ENCODE measurements at regions not wholly inside any gene's neighbourhood (a gene's known extent, or its start where the extent isn't known, plus 50 kb on each side); places are given as distances from the start of the nearest gene placed in this dataset.

- TF ChIP-seq, protein P1, sequence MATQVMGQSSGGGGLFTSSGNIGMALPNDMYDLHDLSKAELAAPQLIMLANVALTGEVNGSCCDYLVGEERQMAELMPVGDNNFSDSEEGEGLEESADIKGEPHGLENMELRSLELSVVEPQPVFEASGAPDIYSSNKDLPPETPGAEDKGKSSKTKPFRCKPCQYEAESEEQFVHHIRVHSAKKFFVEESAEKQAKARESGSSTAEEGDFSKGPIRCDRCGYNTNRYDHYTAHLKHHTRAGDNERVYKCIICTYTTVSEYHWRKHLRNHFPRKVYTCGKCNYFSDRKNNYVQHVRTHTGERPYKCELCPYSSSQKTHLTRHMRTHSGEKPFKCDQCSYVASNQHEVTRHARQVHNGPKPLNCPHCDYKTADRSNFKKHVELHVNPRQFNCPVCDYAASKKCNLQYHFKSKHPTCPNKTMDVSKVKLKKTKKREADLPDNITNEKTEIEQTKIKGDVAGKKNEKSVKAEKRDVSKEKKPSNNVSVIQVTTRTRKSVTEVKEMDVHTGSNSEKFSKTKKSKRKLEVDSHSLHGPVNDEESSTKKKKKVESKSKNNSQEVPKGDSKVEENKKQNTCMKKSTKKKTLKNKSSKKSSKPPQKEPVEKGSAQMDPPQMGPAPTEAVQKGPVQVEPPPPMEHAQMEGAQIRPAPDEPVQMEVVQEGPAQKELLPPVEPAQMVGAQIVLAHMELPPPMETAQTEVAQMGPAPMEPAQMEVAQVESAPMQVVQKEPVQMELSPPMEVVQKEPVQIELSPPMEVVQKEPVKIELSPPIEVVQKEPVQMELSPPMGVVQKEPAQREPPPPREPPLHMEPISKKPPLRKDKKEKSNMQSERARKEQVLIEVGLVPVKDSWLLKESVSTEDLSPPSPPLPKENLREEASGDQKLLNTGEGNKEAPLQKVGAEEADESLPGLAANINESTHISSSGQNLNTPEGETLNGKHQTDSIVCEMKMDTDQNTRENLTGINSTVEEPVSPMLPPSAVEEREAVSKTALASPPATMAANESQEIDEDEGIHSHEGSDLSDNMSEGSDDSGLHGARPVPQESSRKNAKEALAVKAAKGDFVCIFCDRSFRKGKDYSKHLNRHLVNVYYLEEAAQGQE (IDR thresholded peaks at IDR 0.05; ENCODE audit: unreplicated experiment) = no peak
- ATAC-seq = no peak
These were observed 144.9 kb downstream of the CHIC2 start for GRCh38 chr4:53919535-53919934.

GRCh38 chr4:53917729-53918128 lies 146.7 kb downstream of the CHIC2 start:
- no peaks in the 10 kb centered on the region for H3K36me3 Mint-ChIP-seq (ENCODE audit: low read depth)
- no peak for TF ChIP-seq ZNF331 (CRISPR knock-in tag; IDR thresholded peaks at IDR 0.05; ENCODE audit: low read depth)
- TF ChIP-seq, protein P2, sequence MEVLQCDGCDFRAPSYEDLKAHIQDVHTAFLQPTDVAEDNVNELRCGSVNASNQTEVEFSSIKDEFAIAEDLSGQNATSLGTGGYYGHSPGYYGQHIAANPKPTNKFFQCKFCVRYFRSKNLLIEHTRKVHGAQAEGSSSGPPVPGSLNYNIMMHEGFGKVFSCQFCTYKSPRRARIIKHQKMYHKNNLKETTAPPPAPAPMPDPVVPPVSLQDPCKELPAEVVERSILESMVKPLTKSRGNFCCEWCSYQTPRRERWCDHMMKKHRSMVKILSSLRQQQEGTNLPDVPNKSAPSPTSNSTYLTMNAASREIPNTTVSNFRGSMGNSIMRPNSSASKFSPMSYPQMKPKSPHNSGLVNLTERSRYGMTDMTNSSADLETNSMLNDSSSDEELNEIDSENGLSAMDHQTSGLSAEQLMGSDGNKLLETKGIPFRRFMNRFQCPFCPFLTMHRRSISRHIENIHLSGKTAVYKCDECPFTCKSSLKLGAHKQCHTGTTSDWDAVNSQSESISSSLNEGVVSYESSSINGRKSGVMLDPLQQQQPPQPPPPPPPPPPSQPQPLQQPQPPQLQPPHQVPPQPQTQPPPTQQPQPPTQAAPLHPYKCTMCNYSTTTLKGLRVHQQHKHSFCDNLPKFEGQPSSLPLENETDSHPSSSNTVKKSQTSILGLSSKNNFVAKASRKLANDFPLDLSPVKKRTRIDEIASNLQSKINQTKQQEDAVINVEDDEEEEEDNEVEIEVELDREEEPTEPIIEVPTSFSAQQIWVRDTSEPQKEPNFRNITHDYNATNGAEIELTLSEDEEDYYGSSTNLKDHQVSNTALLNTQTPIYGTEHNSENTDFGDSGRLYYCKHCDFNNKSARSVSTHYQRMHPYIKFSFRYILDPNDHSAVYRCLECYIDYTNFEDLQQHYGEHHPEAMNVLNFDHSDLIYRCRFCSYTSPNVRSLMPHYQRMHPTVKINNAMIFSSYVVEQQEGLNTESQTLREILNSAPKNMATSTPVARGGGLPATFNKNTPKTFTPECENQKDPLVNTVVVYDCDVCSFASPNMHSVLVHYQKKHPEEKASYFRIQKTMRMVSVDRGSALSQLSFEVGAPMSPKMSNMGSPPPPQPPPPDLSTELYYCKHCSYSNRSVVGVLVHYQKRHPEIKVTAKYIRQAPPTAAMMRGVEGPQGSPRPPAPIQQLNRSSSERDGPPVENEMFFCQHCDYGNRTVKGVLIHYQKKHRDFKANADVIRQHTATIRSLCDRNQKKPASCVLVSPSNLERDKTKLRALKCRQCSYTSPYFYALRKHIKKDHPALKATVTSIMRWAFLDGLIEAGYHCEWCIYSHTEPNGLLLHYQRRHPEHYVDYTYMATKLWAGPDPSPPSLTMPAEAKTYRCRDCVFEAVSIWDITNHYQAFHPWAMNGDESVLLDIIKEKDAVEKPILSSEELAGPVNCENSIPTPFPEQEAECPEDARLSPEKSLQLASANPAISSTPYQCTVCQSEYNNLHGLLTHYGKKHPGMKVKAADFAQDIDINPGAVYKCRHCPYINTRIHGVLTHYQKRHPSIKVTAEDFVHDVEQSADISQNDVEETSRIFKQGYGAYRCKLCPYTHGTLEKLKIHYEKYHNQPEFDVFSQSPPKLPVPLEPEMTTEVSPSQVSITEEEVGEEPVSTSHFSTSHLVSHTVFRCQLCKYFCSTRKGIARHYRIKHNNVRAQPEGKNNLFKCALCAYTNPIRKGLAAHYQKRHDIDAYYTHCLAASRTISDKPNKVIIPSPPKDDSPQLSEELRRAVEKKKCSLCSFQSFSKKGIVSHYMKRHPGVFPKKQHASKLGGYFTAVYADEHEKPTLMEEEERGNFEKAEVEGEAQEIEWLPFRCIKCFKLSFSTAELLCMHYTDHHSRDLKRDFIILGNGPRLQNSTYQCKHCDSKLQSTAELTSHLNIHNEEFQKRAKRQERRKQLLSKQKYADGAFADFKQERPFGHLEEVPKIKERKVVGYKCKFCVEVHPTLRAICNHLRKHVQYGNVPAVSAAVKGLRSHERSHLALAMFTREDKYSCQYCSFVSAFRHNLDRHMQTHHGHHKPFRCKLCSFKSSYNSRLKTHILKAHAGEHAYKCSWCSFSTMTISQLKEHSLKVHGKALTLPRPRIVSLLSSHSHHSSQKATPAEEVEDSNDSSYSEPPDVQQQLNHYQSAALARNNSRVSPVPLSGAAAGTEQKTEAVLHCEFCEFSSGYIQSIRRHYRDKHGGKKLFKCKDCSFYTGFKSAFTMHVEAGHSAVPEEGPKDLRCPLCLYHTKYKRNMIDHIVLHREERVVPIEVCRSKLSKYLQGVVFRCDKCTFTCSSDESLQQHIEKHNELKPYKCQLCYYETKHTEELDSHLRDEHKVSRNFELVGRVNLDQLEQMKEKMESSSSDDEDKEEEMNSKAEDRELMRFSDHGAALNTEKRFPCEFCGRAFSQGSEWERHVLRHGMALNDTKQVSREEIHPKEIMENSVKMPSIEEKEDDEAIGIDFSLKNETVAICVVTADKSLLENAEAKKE (CRISPR knock-in tag; IDR thresholded peaks at IDR 0.05) = no peak
- TF ChIP-seq STAT1 (IDR thresholded peaks at IDR 0.05; ENCODE audit: unreplicated experiment) = no peak
- TF ChIP-seq JUNB (IDR thresholded peaks at IDR 0.05; ENCODE audit: unreplicated experiment) = no peak
- Histone ChIP-seq H3K27ac (ENCODE audit: low read depth) (no peak overlapping the region), H3K4me1 (ENCODE audit: insufficient read depth) (no peaks in the 10 kb centered on the region), H2AFZ (no peak overlapping the region), H3K79me2 (replicated peaks; ENCODE audit: insufficient read depth) (no peaks in the 10 kb centered on the region), H3K4me2 (no peak overlapping the region), H3F3A (replicated peaks; ENCODE audit: low read depth) (no peaks in the 10 kb centered on the region), H3K4me3 (no peak overlapping the region), H4K20me1 (replicated peaks; ENCODE audit: insufficient read depth) (no peaks in the 10 kb centered on the region), H3K27me3 (ENCODE audit: insufficient read depth) (no peaks in the 10 kb centered on the region), H3K9me2 (ENCODE audit: insufficient read depth) (no peaks in the 10 kb centered on the region), H3K36me3 (ENCODE audit: insufficient read depth) (no peaks in the 10 kb centered on the region)
- no peaks in the 10 kb centered on the region for H3K27me3 Mint-ChIP-seq (ENCODE audit: insufficient read depth, low read depth, poor library complexity)
- peaks cover 9% of the 10 kb centered on the region; the same call in 2 of the 3 replicates for H3K4me1 Mint-ChIP-seq
- DNase-seq (ENCODE audit: low spot score) = no peak
- ATAC-seq = no peak
- H3K27ac Mint-ChIP-seq = no peak overlapping the region
- H3K4me3 Mint-ChIP-seq = no peak overlapping the region
- H3K9me3 Mint-ChIP-seq = peaks cover 3% of the 10 kb centered on the region

More at GRCh38 chr4:53919535-53919934, 144.9 kb downstream of the CHIC2 start:
- Histone ChIP-seq H2AFZ (no peak overlapping the region), H3K4me2 (no peak overlapping the region), H3K4me3 (no peak overlapping the region), H3K27ac (ENCODE audit: low read depth) (no peak overlapping the region), H4K20me1 (replicated peaks; ENCODE audit: insufficient read depth) (no peaks in the 10 kb centered on the region), H3K9me2 (ENCODE audit: insufficient read depth) (no peaks in the 10 kb centered on the region), H3F3A (replicated peaks; ENCODE audit: low read depth) (no peaks in the 10 kb centered on the region), H3K4me1 (ENCODE audit: insufficient read depth) (0 out of 2 replicates have a peak, but pooled peaks cover 8% of the 10 kb centered on the region), H3K27me3 (ENCODE audit: insufficient read depth) (no peaks in the 10 kb centered on the region), H3K79me2 (replicated peaks; ENCODE audit: insufficient read depth) (no peaks in the 10 kb centered on the region), H3K36me3 (ENCODE audit: insufficient read depth) (no peaks in the 10 kb centered on the region)
- H3K9me3 Mint-ChIP-seq = peaks cover 3% of the 10 kb centered on the region
- no peaks in the 10 kb centered on the region for H3K27me3 Mint-ChIP-seq (ENCODE audit: insufficient read depth, low read depth, poor library complexity)
- H3K27ac Mint-ChIP-seq = no peak overlapping the region
- DNase-seq (ENCODE audit: low spot score) = no peak
- no peak overlapping the region for H3K4me3 Mint-ChIP-seq
- no peaks in the 10 kb centered on the region for H3K36me3 Mint-ChIP-seq (ENCODE audit: low read depth)
- peaks cover 16% of the 10 kb centered on the region for H3K4me1 Mint-ChIP-seq

Data from GM23338 (cell line).